ENCODE measurements at regions not wholly inside any gene's neighbourhood (a gene's known extent, or its start where the extent isn't known, plus 50 kb on each side); places are given as distances from the start of the nearest gene placed in this dataset.

GRCh38 chr11:95495706-95496105 lies 264.7 kb upstream of the SESN3 start:
- no peak for TF ChIP-seq FOXP2 (optimal IDR thresholded peaks at IDR 0.05; ENCODE audit: borderline replicate concordance, extremely low read depth, extremely low read length, insufficient read depth)
- TF ChIP-seq POLR2AphosphoS5 (IDR thresholded peaks at IDR 0.05; ENCODE audit: low read depth, low read length), result no peak
- TF ChIP-seq, protein P1, sequence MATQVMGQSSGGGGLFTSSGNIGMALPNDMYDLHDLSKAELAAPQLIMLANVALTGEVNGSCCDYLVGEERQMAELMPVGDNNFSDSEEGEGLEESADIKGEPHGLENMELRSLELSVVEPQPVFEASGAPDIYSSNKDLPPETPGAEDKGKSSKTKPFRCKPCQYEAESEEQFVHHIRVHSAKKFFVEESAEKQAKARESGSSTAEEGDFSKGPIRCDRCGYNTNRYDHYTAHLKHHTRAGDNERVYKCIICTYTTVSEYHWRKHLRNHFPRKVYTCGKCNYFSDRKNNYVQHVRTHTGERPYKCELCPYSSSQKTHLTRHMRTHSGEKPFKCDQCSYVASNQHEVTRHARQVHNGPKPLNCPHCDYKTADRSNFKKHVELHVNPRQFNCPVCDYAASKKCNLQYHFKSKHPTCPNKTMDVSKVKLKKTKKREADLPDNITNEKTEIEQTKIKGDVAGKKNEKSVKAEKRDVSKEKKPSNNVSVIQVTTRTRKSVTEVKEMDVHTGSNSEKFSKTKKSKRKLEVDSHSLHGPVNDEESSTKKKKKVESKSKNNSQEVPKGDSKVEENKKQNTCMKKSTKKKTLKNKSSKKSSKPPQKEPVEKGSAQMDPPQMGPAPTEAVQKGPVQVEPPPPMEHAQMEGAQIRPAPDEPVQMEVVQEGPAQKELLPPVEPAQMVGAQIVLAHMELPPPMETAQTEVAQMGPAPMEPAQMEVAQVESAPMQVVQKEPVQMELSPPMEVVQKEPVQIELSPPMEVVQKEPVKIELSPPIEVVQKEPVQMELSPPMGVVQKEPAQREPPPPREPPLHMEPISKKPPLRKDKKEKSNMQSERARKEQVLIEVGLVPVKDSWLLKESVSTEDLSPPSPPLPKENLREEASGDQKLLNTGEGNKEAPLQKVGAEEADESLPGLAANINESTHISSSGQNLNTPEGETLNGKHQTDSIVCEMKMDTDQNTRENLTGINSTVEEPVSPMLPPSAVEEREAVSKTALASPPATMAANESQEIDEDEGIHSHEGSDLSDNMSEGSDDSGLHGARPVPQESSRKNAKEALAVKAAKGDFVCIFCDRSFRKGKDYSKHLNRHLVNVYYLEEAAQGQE (IDR thresholded peaks at IDR 0.05; ENCODE audit: insufficient read depth in 1 of 2, low read depth in 2 of 2, low read length in 2 of 2), result no peak
- no peak for TF ChIP-seq SIN3A (IDR thresholded peaks at IDR 0.05; ENCODE audit: borderline replicate concordance, insufficient read depth, low read length)

GRCh38 chr11:95494856-95495255 lies 263.9 kb upstream of the SESN3 start:
- TF ChIP-seq TAF1 (IDR thresholded peaks at IDR 0.05; ENCODE audit: borderline replicate concordance, insufficient read depth, low read length) (no peak), SIN3A (IDR thresholded peaks at IDR 0.05; ENCODE audit: borderline replicate concordance, insufficient read depth, low read length) (no peak), POLR2AphosphoS5 (IDR thresholded peaks at IDR 0.05; ENCODE audit: low read depth, low read length) (no peak), FOXP2 (optimal IDR thresholded peaks at IDR 0.05; ENCODE audit: borderline replicate concordance, extremely low read depth, extremely low read length, insufficient read depth) (no peak)
- TF ChIP-seq, protein P1 (IDR thresholded peaks at IDR 0.05; ENCODE audit: insufficient read depth in 1 of 2, low read depth in 2 of 2, low read length in 2 of 2), result no peak

DNA sequence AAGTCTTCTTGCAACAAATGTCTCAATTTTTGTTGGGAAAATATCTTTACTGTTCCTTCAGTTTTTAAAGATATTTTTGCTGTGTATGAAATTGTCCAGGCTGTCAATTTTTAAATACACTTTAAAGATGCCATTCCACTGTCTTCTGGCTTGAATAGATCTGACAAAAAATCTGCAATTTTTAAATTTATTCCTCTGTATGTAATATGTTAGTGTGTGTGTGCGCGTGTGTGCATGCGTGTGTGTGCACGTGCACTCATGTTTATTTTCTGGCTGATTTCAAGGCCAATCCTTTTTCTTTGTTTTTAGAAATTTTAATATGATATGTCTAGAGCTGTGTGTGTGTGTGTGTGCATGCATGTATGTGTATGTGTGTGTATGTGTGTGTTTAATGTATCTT lies 263.2 kb upstream of the SESN3 start:
- TF ChIP-seq FOXP2 (optimal IDR thresholded peaks at IDR 0.05; ENCODE audit: borderline replicate concordance, extremely low read depth, extremely low read length, insufficient read depth) (no peak), TAF1 (IDR thresholded peaks at IDR 0.05; ENCODE audit: borderline replicate concordance, insufficient read depth, low read length) (no peak), SIN3A (IDR thresholded peaks at IDR 0.05; ENCODE audit: borderline replicate concordance, insufficient read depth, low read length) (no peak), POLR2AphosphoS5 (IDR thresholded peaks at IDR 0.05; ENCODE audit: low read depth, low read length) (no peak)
- TF ChIP-seq, protein P1 (IDR thresholded peaks at IDR 0.05; ENCODE audit: insufficient read depth in 1 of 2, low read depth in 2 of 2, low read length in 2 of 2), result no peak

DNA sequence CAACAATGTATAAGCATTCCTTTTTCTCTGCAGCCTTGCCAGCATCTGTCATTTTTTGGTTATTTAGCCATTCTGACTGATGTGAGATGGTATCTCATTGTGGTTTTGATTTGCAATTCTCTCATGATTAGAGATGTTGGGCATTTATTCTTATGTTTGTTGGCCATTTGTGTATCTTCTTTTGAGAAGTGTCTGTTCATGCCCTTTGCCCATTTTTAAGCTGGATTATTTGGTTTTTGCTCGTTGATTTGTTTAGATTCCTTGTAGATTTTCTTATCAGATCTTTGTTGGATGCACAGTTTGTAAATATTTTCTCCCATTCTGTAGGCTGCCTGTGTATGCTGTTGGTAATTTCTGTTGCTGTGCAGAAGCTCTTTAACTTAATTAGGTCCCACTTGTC lies 259.6 kb upstream of the SESN3 start:
- TF ChIP-seq TAF1 (IDR thresholded peaks at IDR 0.05; ENCODE audit: borderline replicate concordance, insufficient read depth, low read length), result no peak
- no peak for TF ChIP-seq SIN3A (IDR thresholded peaks at IDR 0.05; ENCODE audit: borderline replicate concordance, insufficient read depth, low read length)
- TF ChIP-seq, protein P1 (IDR thresholded peaks at IDR 0.05; ENCODE audit: insufficient read depth in 1 of 2, low read depth in 2 of 2, low read length in 2 of 2), result no peak
- TF ChIP-seq POLR2AphosphoS5 (IDR thresholded peaks at IDR 0.05; ENCODE audit: low read depth, low read length), result no peak
- TF ChIP-seq FOXP2 (optimal IDR thresholded peaks at IDR 0.05; ENCODE audit: borderline replicate concordance, extremely low read depth, extremely low read length, insufficient read depth), result no peak

DNA sequence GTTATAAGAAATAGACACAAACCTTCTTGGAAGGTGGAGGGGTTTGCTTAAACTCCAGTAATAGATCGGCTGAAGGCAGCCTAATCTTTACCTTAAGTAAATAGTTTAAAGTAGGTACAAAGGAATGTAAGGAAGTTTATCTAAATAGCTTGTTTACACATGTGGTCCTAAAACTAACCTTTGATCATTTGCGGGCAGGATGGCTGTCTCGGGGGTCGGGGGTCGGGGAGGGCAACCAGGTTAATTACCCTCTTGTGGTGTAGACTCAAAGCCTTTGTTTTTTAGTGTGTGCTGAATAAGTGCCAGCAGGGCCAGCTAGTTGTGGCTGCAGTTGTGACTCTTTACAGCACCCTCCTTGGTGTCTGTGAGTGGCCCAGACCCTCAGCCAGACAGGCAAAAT lies 256.9 kb upstream of the SESN3 start:
- TF ChIP-seq POLR2AphosphoS5 (IDR thresholded peaks at IDR 0.05; ENCODE audit: low read depth, low read length) (no peak), FOXP2 (optimal IDR thresholded peaks at IDR 0.05; ENCODE audit: borderline replicate concordance, extremely low read depth, extremely low read length, insufficient read depth) (no peak), TAF1 (IDR thresholded peaks at IDR 0.05; ENCODE audit: borderline replicate concordance, insufficient read depth, low read length) (no peak), SIN3A (IDR thresholded peaks at IDR 0.05; ENCODE audit: borderline replicate concordance, insufficient read depth, low read length) (no peak)
- TF ChIP-seq, protein P1 (IDR thresholded peaks at IDR 0.05; ENCODE audit: insufficient read depth in 1 of 2, low read depth in 2 of 2, low read length in 2 of 2), result no peak
